HUES48 (cell line): ENCODE measurements at regions not wholly inside any gene's neighbourhood (a gene's known extent, or its start where the extent isn't known, plus 50 kb on each side); places are given as distances from the start of the nearest gene placed in this dataset.
"Not testable (repeated sequence)": the region's sequence is repeated elsewhere in the genome, so short reads cannot be mapped to it uniquely, and the experiment has no call there.

Source experiments
- H3K27ac ChIP-seq: one replicate; pipeline ENCODE4 v1.7.0; 2013; ENCODE audit warnings: low read depth, low read length, inconsistent platforms
- H3K27me3 ChIP-seq: 2 replicates; pipeline ENCODE4 v1.6.1; 2013; ENCODE audit warnings: mild to moderate bottlenecking, low read length; ENCODE audit not compliant: control insufficient read depth, insufficient read depth
- H3K36me3 ChIP-seq: 2 replicates; pipeline ENCODE4 v1.6.1; 2013; ENCODE audit warnings: low read length; ENCODE audit not compliant: control insufficient read depth, insufficient read depth
- H3K4me1 ChIP-seq: 2 replicates; pipeline ENCODE4 v1.6.1; 2013; ENCODE audit warnings: mild to moderate bottlenecking, low read length; ENCODE audit not compliant: control insufficient read depth, insufficient read depth
- H3K4me3 ChIP-seq: 2 replicates; pipeline ENCODE4 v1.5.1; 2013; ENCODE audit warnings: mild to moderate bottlenecking, low read depth, low read length
- H3K9ac ChIP-seq: 2 replicates; pipeline ENCODE4 v1.6.1; 2013; ENCODE audit warnings: mild to moderate bottlenecking, low read depth, low read length, moderate library complexity
- H3K9me3 ChIP-seq: 2 replicates; pipeline ENCODE4 v1.6.1; 2013; ENCODE audit warnings: low read length; ENCODE audit not compliant: control insufficient read depth, insufficient read depth

- Histone ChIP-seq H3K9me3 (no peaks in the 10 kb centered on the region), H3K36me3 (no peaks in the 10 kb centered on the region), H3K9ac (no peak overlapping the region), H3K27ac (no peak overlapping the region), H3K4me1 (no peaks in the 10 kb centered on the region), H3K27me3 (no peaks in the 10 kb centered on the region), H3K4me3 (no peak overlapping the region)
Measured at GRCh38 chr13:83153848-83154247, 728.4 kb downstream of the SLITRK1 start.

GRCh38 chr13:83151308-83151660 is 731.0 kb downstream of the SLITRK1 start:
- no peak overlapping the region for H3K9ac ChIP-seq
- H3K4me3 ChIP-seq = no peak overlapping the region
- H3K4me1 ChIP-seq = no peaks in the 10 kb centered on the region
- H3K27ac ChIP-seq = no peak overlapping the region
- no peaks in the 10 kb centered on the region for H3K9me3 ChIP-seq
- H3K27me3 ChIP-seq = no peaks in the 10 kb centered on the region
- no peaks in the 10 kb centered on the region for H3K36me3 ChIP-seq

GRCh38 chr13:83150616-83151307 is 731.5 kb downstream of the SLITRK1 start:
- H3K36me3 ChIP-seq = no peaks in the 10 kb centered on the region
- no peak overlapping the region for H3K9ac ChIP-seq
- H3K27me3 ChIP-seq = no peaks in the 10 kb centered on the region
- H3K9me3 ChIP-seq = no peaks in the 10 kb centered on the region
- no peak overlapping the region for H3K4me3 ChIP-seq
- no peaks in the 10 kb centered on the region for H3K4me1 ChIP-seq
- no peak overlapping the region for H3K27ac ChIP-seq

- Histone ChIP-seq H3K4me1 (no peaks in the 10 kb centered on the region), H3K9me3 (no peaks in the 10 kb centered on the region), H3K27me3 (no peaks in the 10 kb centered on the region), H3K36me3 (no peaks in the 10 kb centered on the region), H3K27ac (no peak overlapping the region), H3K4me3 (no peak overlapping the region), H3K9ac (no peak overlapping the region)
Measured at GRCh38 chr13:83136660-83137059, 745.6 kb downstream of the SLITRK1 start.

- no peak overlapping the region for H3K27ac ChIP-seq
- no peaks in the 10 kb centered on the region for H3K4me1 ChIP-seq
- H3K4me3 ChIP-seq = no peak overlapping the region
- no peak overlapping the region for H3K9ac ChIP-seq
- no peaks in the 10 kb centered on the region for H3K9me3 ChIP-seq
- H3K36me3 ChIP-seq = no peaks in the 10 kb centered on the region
- no peaks in the 10 kb centered on the region for H3K27me3 ChIP-seq
Measured at GRCh38 chr13:83125791-83126190, 756.5 kb downstream of the SLITRK1 start.

- Histone ChIP-seq H3K27me3 (no peaks in the 10 kb centered on the region), H3K9ac (no peak overlapping the region), H3K9me3 (no peaks in the 10 kb centered on the region), H3K4me1 (no peaks in the 10 kb centered on the region), H3K36me3 (no peaks in the 10 kb centered on the region), H3K4me3 (no peak overlapping the region), H3K27ac (no peak overlapping the region)
Measured at GRCh38 chr13:83121896-83122295, 760.4 kb downstream of the SLITRK1 start.

GRCh38 chr13:83117046-83117445 is 765.2 kb downstream of the SLITRK1 start:
- Histone ChIP-seq H3K4me3 (no peak overlapping the region), H3K27me3 (no peaks in the 10 kb centered on the region), H3K9ac (no peak overlapping the region), H3K9me3 (no peaks in the 10 kb centered on the region), H3K36me3 (no peaks in the 10 kb centered on the region), H3K4me1 (no peaks in the 10 kb centered on the region), H3K27ac (no peak overlapping the region)

GRCh38 chr13:83101574-83102247 is 780.6 kb downstream of the SLITRK1 start:
- H3K9ac ChIP-seq, H3K9me3 ChIP-seq, H3K36me3 ChIP-seq, H3K4me1 ChIP-seq, H3K27ac ChIP-seq, H3K27me3 ChIP-seq: not testable (repeated sequence)
- 0 out of 2 replicates have a peak overlapping the region, but pooled peaks have one; percentile 29 for H3K4me3 ChIP-seq

- no peaks in the 10 kb centered on the region for H3K36me3 ChIP-seq
- no peak overlapping the region for H3K27ac ChIP-seq
- H3K9me3 ChIP-seq = no peaks in the 10 kb centered on the region
- no peaks in the 10 kb centered on the region for H3K4me1 ChIP-seq
- H3K27me3 ChIP-seq = no peaks in the 10 kb centered on the region
- H3K4me3 ChIP-seq = no peak overlapping the region
- H3K9ac ChIP-seq = no peak overlapping the region
Measured at GRCh38 chr13:83100237-83100636, 782.0 kb downstream of the SLITRK1 start.

GRCh38 chr13:83088858-83089257 is 793.4 kb downstream of the SLITRK1 start:
- no peaks in the 10 kb centered on the region for H3K4me1 ChIP-seq
- H3K36me3 ChIP-seq = no peaks in the 10 kb centered on the region
- no peak overlapping the region for H3K27ac ChIP-seq
- peaks cover 22% of the 10 kb centered on the region for H3K9me3 ChIP-seq
- H3K9ac ChIP-seq = no peak overlapping the region
- no peaks in the 10 kb centered on the region for H3K27me3 ChIP-seq
- H3K4me3 ChIP-seq = no peak overlapping the region

GRCh38 chr13:83086948-83087347 is 795.3 kb downstream of the SLITRK1 start:
- Histone ChIP-seq H3K36me3 (no peaks in the 10 kb centered on the region), H3K9me3 (peaks cover 22% of the 10 kb centered on the region), H3K27me3 (no peaks in the 10 kb centered on the region), H3K4me3 (no peak overlapping the region), H3K27ac (no peak overlapping the region), H3K9ac (no peak overlapping the region), H3K4me1 (no peaks in the 10 kb centered on the region)
